Astrocyte of the spinal cord (primary cell): ENCODE measurements at regions not wholly inside any gene's neighbourhood (a gene's known extent, or its start where the extent isn't known, plus 50 kb on each side); places are given as distances from the start of the nearest gene placed in this dataset.
A peak's percentile ranks its signal among the peaks of the same experiment; 100 is the strongest.

ENCODE experiments used
- DNase-seq: peaks from one replicate; pipeline ENCODE4 v3.0.0; 2011; ENCODE audit warnings: low read depth, low spot score
- H3K4me3 ChIP-seq: 2 replicates; pipeline ENCODE4 v1.5.1; 2011; ENCODE audit warnings: low read depth, mild to moderate bottlenecking, low read length, moderate library complexity
- CTCF ChIP-seq: IDR thresholded peaks from 2 replicates; pipeline ENCODE4 v1.5.1; 2012; ENCODE audit warnings: low read depth, mild to moderate bottlenecking, low read length, inconsistent platforms
- in situ Hi-C: cut with HindIII; loops from 2 replicates; pipeline ENCODE4 v1.10.0; 2017; ENCODE audit warnings: low sequenced_read_pairs

GRCh38 chr6:72547020-72547419 is 74.8 kb upstream of the KCNQ5 start:
- in situ Hi-C loops = no loop called here
- no peak overlapping the region for H3K4me3 ChIP-seq
- TF ChIP-seq CTCF = no peak
- no peak for DNase-seq

GRCh38 chr6:72551470-72551869 is 70.4 kb upstream of the KCNQ5 start:
- in situ Hi-C loops = no loop called here
- TF ChIP-seq CTCF = no peak
- no peak for DNase-seq
- no peak overlapping the region for H3K4me3 ChIP-seq

- no peak for TF ChIP-seq CTCF
- in situ Hi-C loops = no loop called here
- peak; percentile 9 for DNase-seq
- H3K4me3 ChIP-seq = no peak overlapping the region
Measured at GRCh38 chr6:72552938-72553337, 68.9 kb upstream of the KCNQ5 start.

- no peak overlapping the region for H3K4me3 ChIP-seq
- in situ Hi-C loops = no loop called here
- no peak for TF ChIP-seq CTCF
- DNase-seq = peak; percentile 85
Measured at GRCh38 chr6:72553531-72554511, 68.0 kb upstream of the KCNQ5 start.

GRCh38 chr6:72554761-72555221 is 67.1 kb upstream of the KCNQ5 start:
- peak; percentile 3 for TF ChIP-seq CTCF
- H3K4me3 ChIP-seq = no peak overlapping the region
- DNase-seq = peak; percentile 15
- in situ Hi-C loops = no loop called here

GRCh38 chr6:72559067-72559466 is 62.8 kb upstream of the KCNQ5 start:
- no peak for DNase-seq
- in situ Hi-C loops = no loop called here
- no peak for TF ChIP-seq CTCF
- no peak overlapping the region for H3K4me3 ChIP-seq
